GM10266 (cell line): ENCODE measurements at regions not wholly inside any gene's neighbourhood (a gene's known extent, or its start where the extent isn't known, plus 50 kb on each side); places are given as distances from the start of the nearest gene placed in this dataset.

ENCODE experiments used
- DNase-seq: peaks from one replicate; pipeline ENCODE4 v3.0.0; 2012; ENCODE audit errors: extremely low spot score
- CTCF ChIP-seq: IDR thresholded peaks from 2 replicates; pipeline ENCODE4 v1.5.1; 2012; ENCODE audit warnings: mild to moderate bottlenecking, low read depth; ENCODE audit not compliant: control insufficient read depth, insufficient read depth; ENCODE audit errors: missing control alignments

GRCh38 chr5:3349704-3350565 is 245.7 kb upstream of the IRX1 start:
- DNase-seq, result no peak
- TF ChIP-seq CTCF, result no peak

- DNase-seq, result no peak
- TF ChIP-seq CTCF, result no peak
Measured at GRCh38 chr5:3348576-3349535, 246.8 kb upstream of the IRX1 start.

DNA sequence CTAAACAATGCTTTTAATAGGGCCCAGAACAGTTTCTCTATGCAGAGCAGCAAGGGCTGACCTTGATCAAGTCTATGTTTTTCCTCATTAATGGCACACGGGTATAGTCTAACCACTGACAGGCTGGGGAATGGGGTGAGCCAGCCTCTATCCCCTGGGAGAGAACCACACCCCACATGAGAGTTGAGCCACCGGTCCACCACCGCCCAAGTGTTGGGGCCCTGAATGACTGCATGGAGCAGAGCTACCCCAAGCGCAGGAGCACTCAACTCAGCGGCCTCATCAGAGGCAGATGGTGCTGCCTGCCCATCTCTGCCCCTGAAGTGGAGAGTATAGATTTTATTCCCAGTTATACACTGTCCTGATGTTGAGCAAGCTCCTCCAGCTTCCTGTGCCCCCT is 247.9 kb upstream of the IRX1 start:
- no peak for TF ChIP-seq CTCF
- DNase-seq, result no peak

DNA sequence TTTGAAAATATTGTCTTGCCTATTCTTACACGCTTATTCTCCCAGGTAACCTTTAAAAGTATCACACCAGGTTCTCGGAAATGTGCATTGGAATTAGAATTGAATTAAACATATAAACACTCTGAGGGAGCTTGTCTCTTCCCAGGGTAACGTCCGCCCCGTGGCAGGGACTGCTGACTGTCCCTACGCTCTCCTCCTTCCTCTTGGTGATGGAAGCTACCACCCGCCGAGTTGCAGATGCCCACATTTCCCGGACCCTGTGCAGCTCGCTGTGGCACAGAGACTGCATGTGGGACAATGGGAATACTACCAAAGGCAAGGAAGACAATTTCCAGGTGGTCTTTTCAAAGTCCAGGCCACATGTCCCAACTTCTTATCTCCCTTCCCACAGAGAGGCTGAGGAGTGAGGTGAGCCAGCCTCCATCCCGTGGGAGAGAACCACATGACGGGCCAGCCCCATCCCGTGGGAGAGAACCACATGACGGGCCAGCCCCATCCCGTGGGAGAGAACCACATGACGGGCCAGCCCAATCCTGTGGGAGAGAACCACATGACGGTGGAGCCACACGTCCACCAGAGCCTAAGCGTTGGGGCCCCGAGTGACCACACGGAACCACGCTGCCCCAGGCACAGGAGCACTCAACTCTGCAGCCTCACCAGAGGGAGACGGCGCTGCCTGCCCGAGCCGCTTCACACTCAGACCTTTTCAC is 249.4 kb upstream of the IRX1 start:
- no peak for TF ChIP-seq CTCF
- DNase-seq, result no peak

GRCh38 chr5:3345195-3345594 is 250.4 kb upstream of the IRX1 start:
- DNase-seq, result no peak
- TF ChIP-seq CTCF, result no peak

- DNase-seq, result no peak
- no peak for TF ChIP-seq CTCF
Measured at GRCh38 chr5:3344671-3345070, 251.0 kb upstream of the IRX1 start.

- no peak for DNase-seq
- TF ChIP-seq CTCF, result no peak
Measured at GRCh38 chr5:3343911-3344310, 251.7 kb upstream of the IRX1 start.
